Endometrium (tissue), 2 donors: ENCODE measurements at regions not wholly inside any gene's neighbourhood (a gene's known extent, or its start where the extent isn't known, plus 50 kb on each side); places are given as distances from the start of the nearest gene placed in this dataset.

Source experiments
- FAIRE-seq: peaks from 2 replicates; lab custom pipeline; 2012; peaks lifted over from hg19 to GRCh38; lab: Jason Lieb, UNC
- donor health status: control.
- donor health status: control.

DNA sequence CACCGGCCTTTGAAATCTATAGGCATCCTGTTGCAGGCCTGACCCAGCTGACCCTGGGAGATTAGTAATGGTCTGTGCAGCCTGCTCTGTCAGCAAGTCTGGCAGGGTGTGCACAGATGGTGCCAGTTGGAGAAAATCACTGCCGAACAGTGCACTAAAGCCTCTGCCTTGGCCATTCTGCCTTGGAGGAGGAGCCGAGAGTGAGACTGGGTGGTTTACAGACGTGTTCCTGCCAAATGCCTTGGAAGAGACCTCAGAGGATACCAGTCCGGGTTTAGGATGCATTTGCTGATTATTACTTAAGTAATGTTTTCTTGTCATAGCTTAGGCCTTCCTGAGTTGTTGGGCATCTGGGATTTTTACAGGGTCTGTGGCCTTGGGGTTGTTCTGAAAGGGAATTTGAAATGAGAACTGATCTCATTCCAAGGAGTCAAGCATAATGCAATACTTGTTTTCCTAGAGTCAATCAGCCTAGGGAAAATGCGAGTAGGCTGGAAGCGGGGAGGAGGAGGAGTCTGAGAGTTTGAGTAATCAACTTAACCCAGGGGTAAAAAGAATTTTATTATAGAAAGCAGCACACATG lies 292.1 kb downstream of the SOX4 start:
- no peak for FAIRE-seq

DNA sequence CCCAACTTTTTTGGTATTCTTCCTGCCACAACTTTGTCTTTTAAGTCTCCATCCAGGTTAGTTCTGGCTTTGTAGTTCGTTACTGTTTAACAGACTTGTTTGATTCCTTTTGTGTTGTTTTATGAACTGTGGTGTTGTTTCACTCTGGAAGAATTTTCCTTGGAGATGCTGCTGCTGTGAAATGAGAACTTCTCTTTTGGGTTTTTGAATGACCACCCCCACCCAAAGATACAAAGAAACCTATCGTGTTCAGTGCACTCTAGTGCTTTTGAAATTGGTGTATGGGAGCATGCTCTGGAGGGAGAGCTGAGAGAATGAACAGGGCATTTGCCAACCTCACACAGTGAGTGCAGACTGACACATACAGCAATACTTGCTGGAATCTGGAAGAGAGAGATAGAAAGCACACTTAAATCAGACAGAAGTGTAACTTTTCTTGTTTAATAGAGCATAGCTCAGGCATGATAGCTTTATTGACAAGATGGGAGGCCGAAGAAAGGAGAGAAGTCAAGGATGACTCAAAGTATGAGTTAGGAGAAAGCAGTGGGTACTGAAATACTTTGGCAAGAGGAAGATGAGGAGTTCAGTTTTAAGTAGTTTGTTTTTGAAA lies 293.1 kb downstream of the SOX4 start:
- no peak for FAIRE-seq

DNA sequence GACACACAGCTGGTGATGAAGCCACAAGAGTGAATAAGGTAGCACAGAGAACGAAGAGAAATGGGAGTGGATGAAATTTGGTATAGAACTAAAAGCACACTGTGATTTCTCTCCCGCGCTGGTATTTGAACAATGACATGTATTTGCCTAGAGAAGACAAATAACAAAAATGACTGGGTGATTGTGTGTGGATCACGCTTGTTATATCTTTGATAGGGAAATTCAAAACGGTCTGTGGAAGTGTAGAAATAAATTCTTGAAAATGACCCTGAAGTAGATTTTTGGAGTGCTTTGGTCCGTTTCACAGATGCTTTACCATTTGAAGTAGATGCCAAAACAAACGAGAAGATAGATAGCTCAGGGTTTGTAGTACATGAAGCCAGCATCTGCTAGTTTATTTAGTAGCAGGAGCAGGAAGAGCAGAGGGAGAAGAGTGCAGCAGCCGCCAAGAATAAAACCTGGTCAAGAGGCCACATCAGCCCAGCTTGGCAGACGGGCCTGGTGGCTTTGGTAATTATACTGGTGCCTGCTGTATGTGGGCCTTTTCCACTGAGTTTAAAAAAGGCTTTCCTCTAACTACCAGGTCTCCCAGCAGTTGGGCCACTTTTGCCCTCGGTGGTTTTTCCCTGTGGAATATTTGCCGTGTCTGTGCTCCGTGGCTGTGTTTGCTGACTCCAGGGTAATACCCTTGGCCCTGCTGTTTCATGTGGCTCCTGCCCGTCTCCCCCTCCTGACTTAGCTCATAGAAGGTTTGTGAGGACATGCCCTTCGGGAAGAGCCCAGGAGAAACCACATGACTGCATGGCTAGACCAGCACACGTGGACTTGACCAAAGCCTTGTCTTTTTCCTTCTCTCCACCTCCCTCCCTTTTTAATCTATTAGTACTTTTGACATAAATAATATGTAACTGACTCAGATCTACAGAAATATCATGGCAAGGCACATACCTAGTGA lies 294.0 kb downstream of the SOX4 start:
- no peak for FAIRE-seq

DNA sequence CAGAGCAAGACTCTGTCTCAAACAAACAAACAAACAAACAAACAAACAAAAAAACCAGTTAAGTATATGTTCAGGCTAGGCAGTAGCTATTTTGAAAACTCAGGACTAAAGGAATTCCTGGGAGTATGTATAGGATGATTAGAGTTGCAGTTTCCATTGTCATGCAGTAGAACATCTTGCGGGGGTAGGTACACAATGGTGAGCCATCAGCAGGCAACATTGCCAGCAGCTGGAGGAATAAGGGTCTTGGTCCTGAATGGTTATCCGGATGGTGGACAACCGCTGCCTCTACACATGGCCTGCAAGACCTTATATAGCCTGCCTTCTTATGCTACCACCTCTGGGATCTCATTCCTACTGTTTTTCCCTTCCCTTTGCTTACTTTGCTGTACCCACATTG lies 297.5 kb downstream of the SOX4 start:
- no peak for FAIRE-seq

DNA sequence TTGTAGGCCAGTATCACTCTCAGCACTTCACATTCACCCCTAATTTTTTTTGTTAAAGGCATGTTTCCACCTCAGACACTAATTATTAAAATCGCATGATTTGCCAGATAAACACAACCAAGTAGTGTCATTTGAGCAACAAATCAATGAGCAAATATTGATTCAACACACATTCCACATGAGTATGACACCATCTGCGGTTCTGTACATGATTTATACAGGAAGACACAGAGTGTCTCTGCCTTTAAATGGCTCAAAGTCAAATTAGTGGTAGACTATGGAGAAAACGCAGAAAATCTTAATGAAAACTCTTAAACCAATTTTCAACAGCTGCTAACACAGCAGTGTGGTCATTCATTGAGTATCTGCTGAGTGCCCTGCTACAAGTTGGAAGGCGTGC lies 300.2 kb downstream of the SOX4 start:
- FAIRE-seq: no peak

DNA sequence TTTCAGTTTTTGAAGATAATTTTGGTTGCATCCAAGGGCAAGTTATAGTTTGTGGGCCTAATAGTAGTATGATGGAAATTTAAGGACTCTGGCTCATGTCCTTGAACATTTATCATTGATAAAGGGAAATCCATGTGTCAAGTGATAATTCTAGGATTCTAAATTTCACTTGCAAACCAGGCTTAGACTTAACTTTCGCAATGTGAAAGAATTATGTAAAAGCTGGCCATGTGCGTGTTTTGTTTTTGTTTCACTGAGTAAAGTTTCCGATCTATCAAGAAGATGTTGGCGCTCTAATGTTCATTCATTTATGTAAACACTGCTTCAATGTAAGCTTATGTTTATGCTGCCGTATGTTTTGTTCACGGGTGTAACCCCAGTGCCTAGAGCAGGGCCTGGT lies 302.0 kb downstream of the SOX4 start:
- no peak for FAIRE-seq

DNA sequence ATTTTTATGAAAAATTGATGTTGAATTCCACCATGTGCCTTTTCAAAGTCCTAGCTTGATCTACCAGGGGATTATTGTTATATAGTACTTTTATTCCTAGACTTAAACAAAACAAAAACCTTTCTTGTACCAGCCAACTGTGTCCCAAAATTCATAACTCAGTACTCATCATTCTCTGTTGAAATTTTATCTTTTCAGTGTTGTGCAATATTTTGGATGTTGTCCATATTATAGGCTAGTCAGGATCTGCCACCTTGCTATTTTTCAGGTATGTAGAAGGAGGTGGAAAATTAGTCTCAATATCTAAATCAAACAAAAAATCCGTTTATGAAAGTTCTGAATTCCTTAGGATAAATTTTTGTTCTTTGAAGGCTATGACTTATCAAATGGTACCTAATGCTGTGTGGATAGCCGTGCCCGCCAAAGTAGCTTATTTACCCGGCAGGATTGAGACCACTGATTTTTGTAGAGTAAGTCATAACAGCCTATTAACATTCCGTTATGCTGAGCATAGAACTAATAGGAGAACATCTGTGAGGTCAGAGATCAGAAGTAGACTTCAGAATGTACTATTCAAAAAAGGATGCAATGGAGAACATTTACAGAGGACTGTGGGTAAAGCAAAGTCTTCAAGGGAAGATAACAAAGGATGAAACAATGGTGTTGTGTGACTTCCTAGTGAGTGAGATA lies 304.7 kb downstream of the SOX4 start:
- FAIRE-seq: no peak

DNA sequence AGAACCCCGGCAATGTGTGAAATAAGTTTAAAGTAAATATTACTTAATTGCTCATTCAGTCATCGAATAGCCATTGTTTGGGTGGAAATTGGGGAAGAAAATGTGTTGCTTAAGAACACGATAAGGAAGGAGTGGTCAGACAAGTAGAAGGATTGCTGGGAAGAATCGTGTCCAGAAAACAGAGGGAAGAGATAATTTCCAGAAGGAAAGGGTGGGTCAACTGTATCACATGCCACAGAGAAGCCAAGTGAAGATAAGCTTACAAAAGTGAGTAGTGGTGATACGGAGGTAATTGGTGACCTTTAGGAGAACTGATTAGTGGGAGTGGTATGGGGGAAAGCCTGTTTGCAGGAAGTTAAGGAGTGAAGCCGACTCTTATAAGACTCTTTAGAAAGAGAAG lies 306.2 kb downstream of the SOX4 start:
- no peak for FAIRE-seq

DNA sequence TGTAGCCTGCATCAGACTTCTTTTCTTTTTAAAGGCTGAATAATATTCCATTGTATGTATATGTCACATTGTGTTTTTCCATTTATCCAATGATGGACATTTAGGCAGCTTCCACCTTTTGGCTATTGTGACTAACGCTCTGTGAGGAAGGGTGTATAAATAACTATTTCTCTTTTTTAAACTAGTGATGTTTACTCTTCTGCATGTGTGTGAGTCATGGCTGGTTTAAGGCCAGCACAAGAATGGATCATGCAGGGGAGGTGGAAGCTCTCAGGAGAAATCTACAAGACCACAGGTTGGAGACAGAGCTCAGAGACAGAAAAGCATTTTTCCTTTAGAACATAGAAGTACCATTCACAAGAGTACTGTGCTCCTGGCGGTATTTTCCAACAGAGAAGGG lies 307.2 kb downstream of the SOX4 start:
- FAIRE-seq: no peak

DNA sequence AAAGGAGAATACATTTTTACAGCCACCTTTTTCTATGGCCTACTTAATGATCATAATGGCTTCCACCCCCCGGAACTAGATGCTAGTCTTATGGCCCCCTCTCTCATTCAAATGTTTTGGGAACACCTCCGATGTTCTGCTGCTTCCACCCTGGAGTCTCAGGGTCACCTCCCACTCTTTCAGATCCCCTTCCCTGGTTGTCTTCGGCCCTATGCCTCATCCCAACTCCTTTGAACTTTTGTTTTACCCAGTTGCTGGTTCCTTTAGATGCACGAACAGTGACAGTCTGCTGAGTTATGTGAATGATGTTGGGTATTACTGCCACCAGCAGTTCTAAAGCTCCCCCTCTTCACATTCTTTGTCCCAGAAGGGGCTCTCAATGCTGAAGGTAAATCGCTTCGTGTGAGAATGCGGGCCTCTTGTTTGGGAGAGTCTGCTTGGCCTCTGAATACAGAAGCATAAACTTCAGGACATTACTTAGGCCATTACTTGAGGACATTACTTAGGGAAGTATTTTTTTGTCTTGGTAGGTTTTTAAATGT lies 309.1 kb downstream of the SOX4 start:
- no peak for FAIRE-seq

DNA sequence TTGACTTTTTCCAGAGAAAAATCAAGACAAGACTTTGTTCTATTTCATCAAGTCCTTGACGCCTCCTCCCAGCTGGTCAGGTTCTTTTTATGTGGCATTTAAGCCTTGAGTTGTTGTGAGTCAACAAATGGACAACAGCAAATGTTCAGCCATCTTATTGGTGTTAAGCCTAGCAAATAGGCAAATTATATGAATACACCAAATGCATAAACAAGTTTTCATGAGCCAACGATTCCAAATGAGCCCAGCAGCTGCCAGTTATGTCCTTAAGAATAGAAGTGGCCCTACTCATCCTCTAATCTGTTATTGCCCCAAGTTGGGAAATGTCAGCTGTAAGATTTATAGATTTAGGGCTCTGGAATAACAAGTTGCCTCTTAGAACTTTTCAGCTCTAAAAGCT lies 312.0 kb downstream of the SOX4 start:
- FAIRE-seq: no peak

DNA sequence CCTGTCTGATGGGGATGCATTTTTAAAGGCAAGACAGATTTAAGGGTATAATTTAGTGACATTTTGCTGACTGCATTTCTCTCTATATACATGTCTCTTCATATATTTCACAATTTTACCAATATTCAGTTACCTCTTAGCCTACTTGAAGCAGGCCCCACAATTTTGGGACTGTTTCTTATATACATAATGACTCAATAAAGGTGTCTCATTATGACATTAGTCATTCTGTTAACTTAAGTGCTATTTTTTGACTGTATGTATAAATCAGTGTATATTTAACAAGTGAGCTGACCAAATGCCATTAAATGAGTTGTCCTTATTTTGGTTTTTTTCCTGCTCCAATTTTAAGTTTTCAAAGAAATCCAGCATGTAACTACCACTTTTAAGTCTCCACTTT lies 313.3 kb downstream of the SOX4 start:
- no peak for FAIRE-seq

DNA sequence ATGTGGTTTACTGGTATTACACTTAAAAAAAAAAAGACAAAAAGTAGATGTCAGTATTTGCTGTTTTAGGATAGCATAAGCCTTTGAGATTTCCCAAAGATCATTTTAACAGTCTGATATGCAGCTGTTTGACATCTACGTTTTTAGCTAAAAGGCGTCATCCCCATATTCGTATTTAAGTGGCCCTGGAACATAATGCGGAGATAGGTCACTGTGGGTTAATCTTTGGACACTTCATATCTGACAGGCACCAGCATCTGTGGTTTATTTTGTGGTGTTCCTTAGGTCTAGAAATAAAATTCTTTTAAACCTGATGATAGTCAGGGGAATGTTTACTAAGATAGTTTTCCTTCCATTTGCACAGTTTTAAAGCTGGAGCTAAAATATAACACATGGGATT lies 313.7 kb downstream of the SOX4 start:
- no peak for FAIRE-seq

DNA sequence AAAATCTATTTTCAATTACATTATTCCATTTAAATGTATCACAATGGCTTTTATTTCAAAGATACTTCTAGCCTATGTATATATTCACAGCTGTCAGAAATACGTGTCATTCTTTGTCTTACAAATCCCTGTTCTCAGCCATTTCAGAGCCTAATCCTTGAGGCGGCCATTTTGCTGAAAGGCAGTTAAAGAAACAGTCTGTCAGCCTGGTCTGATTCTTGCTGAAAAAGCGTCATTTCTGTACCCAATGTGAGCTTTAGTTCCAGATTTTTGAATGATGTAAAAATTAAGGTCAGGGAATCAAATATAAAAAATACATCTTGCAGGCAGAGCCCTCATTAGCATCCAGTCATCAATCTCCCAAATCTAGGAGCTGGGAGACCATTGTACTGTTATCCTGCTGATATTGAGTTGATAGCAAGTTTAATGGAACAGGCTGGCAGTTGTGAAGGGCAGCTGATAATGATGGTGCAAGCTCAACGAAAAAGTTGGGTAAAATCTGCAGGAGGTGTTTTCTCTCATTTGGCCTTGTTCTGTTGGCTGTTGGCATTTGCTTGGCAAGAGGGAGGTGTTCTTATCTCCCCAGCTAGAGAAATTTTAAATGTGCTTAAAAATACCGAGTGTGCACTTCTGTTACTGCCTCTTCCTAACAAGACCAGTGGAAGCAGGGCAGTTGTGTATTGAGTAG lies 314.8 kb downstream of the SOX4 start:
- FAIRE-seq: no peak

DNA sequence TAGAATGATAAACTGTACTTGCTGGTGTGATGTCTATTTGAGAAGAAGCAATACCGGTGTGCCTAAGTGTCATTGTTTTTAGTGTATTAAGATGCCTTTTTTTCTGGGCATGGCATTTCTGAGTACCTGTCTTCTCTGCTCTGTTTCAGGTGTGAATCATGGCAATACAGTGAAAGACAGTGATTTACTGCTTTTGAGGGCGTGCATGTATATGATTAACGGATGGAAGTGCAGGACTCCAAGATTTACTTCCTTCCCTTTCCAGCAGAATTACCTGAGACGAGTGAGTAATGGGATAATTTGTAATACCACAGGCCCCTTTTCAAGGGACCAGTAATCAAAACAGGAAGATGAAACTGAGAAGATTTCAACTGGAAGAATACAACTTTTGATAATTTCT lies 315.8 kb downstream of the SOX4 start:
- no peak for FAIRE-seq

DNA sequence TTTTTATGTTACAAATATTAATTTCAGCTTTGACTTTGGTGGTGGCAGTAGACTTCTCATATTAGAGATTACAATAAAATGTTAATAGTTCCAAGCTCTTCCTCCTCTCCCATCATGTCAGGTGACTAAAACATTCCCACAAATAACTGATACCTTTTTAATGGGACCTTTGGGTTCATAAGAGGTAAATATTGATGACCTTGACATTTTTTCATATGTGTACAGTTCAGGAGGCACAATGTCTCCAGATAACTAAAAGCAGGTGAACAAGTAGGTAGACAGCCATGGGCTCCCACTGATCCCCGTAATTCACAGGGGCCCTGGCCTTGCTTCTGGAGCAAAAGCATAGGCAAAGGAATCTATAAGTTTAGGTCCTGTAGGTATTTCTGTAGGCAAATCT lies 317.7 kb downstream of the SOX4 start:
- FAIRE-seq: no peak

DNA sequence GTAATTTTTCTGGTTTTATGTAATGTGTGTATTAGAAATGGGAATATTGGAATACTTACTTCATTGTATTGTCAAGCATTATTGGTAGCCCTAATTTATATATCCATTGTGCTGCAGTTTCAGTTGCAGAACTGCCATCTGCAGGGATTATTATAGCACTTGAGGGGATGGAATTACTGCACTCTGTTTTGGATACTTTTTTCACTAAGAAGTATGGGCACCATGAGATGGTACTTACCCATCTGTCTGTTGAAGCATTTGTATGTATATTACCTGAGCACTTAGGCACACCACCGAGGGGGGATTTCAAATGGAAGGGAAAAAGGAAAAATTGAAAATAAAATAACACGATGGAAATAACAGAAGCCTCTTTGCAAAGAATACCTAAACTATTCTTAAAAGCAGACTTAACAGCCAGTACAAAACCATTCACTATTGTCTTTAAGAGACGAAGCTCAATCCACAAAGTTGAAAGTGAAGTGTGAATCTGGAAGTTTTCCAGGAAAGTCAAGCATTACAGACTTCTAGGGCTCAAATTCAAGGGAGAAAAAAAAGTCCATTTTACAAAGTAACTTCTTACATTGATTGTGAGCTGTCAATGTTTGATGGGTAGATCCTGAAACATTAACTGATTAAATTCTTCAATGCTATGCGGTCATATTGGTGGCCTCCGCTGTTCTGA lies 318.7 kb downstream of the SOX4 start:
- no peak for FAIRE-seq

DNA sequence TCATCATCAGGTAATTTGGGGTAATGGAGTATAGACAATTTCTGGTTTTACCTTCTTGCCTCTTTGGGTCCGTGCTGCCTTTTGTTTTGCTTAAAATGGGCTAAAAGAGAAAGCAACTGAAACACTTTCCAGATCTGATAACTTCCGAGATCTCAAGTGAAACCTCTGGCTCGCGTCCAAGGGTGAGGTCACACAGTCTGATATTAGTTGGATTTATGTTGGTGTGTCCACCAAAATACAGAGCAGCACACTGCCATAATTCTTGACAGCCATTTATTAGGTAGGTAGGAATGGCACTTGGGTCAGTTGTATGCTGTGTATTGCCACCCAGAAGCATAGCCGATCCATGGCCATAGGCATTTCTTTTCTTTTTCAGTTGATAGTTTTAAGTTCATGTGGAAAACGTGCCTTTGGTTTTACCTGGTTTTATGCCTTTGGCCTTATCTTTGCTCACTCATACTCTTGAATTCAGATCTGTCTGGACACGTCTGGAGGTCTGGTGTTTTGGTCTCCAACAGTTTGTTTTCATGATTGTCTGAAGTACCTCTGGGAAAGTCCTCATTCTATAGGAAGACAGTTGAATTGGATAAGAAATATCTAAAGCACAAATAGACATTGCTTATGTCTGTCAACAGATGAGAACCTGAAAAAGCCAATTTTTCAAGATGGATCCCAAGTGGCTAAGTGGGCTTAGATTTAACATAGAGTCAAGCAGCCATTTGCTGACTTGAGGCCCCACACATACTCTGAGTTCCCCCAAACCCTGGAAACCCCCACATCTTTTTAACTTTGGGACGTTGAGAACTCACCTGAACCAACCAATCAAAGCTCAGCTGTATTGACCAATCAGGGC lies 320.8 kb downstream of the SOX4 start:
- no peak for FAIRE-seq

DNA sequence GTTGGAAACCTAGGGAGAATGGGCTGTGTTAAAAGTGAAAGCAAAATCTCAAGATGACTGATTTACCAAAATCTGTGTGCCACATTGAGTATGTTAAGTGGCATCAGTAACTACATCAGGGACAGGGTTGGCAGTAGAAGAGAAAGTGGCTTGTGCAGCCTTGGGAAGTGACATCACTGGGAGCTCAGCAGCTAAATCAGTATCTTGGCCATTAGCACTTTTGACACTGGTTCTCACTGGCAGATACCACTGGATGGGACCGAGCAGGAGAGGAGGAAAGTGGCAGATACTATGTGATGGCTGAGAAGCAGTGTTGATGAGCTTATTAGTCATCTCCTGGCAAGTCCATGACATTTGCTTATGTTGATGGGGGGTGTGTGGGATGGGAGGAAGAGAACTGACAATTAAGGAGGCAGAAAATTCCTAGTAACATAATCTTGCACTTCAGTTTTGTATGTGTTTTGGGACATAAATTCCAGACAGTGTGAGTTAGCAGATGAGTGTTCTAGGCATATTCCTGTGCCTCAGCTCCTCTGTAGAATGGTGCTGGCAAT lies 322.2 kb downstream of the SOX4 start:
- no peak for FAIRE-seq

DNA sequence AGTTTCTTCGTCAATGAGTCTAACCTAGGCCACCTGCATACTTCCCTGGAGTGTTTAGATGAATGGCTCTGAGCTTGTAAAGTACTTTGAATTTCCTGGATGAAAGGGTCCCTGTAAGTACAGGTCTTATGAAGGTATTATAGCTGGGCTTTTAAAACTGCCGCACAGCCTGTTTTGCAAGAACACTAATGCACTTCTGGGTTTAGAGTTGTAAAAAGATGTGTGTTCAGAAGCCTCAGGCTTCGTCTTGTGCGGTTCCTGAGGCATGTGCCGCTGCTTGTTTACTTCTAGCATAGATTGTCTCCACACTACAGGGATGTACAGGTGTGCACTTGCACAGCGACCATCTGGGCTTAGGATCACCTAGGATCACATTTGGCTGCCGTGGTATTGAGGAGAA lies 324.5 kb downstream of the SOX4 start:
- no peak for FAIRE-seq
